ENCODE measurements at regions not wholly inside any gene's neighbourhood (a gene's known extent, or its start where the extent isn't known, plus 50 kb on each side); places are given as distances from the start of the nearest gene placed in this dataset.

DNA sequence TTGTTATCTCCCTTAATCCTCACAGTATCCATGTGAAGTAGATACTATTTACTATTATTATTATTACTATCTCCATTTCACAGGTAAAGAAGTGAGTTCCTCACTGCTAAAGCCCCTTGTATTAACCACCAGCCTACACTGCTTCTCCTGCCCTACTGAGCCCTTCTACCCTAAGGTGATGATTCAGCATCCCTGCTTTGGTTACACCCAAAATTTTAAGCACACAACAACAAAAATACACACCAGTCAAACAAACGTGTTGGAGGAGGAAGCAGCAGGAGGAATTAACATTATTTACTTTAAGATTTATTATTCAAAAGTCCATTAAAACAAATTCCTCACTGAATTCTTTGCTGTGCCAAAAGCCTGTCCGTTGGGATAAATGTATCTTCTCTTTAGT, 370.2 kb upstream of the BRINP1 start:
- Histone ChIP-seq H3K27me3 (no peaks in the 10 kb centered on the region), H3K4me3 (no peak overlapping the region), H3K36me3 (no peaks in the 10 kb centered on the region), H3K27ac (no peak overlapping the region), H3K4me1 (no peaks in the 10 kb centered on the region), H3K9me3 (no peaks in the 10 kb centered on the region)
- TF ChIP-seq, protein P1, sequence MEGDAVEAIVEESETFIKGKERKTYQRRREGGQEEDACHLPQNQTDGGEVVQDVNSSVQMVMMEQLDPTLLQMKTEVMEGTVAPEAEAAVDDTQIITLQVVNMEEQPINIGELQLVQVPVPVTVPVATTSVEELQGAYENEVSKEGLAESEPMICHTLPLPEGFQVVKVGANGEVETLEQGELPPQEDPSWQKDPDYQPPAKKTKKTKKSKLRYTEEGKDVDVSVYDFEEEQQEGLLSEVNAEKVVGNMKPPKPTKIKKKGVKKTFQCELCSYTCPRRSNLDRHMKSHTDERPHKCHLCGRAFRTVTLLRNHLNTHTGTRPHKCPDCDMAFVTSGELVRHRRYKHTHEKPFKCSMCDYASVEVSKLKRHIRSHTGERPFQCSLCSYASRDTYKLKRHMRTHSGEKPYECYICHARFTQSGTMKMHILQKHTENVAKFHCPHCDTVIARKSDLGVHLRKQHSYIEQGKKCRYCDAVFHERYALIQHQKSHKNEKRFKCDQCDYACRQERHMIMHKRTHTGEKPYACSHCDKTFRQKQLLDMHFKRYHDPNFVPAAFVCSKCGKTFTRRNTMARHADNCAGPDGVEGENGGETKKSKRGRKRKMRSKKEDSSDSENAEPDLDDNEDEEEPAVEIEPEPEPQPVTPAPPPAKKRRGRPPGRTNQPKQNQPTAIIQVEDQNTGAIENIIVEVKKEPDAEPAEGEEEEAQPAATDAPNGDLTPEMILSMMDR (IDR thresholded peaks at IDR 0.05) = no peak
- no peak for DNase-seq
- intact Hi-C loops (cut with DNase I; ENCODE audit: low total_unique reads) = no loop called here

DNA sequence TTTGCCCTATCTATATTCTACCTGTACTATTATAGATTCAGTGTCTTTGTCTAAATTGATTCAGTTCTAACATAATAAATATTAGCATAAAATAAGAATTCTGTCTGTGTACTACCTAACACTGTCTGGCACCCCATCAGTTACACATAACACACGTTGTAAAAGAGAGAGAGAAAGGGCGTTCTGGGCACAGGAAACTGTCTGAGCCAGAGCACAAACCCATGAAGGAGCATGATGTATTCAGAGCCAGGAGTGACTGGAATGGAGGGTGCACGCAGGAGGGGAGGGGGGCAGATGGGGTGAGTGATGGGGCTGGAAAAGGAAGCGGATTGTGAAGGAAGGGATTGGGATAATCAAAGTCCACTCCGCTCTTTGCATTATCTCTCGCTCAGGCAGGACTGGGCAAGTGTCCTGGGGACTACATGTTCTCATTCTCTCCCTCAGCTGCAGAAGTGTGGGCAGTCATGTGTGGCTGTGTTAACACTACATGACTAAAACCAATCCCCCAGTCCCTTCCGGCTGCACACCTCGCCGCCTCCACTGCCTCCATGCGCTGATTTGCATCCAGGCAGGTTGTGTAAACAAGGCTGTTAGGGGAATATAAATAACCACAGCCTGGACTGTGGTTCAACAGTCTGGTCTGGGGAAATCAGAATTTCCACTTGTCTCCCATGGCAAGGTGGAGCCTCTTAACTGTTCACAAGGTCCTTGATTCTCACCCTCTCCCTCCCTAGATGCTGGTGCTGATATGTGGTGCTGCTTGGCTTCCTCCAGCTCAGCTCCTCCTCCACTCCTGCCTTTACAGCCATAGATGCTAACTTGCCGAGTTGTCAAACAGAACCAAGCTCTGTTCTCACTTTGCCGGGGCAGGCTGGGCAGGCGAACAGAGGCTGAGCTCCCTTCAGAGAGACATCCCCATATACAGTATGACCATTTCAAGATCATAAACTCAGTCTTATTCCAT, 367.5 kb upstream of the BRINP1 start:
- TF ChIP-seq, protein P1 (IDR thresholded peaks at IDR 0.05) = no peak
- H3K27ac ChIP-seq = no peak overlapping the region
- H3K36me3 ChIP-seq = no peaks in the 10 kb centered on the region
- intact Hi-C loops (cut with DNase I; ENCODE audit: low total_unique reads) = no loop called here
- H3K9me3 ChIP-seq = no peaks in the 10 kb centered on the region
- H3K27me3 ChIP-seq = no peaks in the 10 kb centered on the region
- H3K4me3 ChIP-seq = no peak overlapping the region
- no peaks in the 10 kb centered on the region for H3K4me1 ChIP-seq
- no peak for DNase-seq

DNA sequence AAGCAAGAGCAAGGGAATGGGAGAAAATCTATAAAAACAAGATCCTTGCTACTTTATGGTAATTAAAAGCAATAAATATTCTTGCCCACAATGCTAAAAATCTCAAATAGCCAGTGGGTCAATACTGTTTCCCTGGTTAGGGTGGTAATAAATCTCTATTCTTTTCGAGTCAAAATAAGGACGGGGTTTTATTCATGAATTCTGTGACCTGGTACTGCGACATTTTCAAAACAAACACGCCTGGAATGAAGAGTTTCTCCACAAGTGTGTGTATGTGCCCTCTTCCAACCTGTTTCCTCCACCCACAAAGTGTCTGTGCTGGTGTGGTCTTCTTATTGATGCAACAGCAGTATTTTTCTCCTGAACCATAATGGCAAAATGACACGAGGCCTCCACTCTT, 358.8 kb upstream of the BRINP1 start:
- Histone ChIP-seq H3K4me1 (no peaks in the 10 kb centered on the region), H3K27ac (no peak overlapping the region), H3K4me3 (no peak overlapping the region), H3K36me3 (no peaks in the 10 kb centered on the region), H3K27me3 (peaks cover 0 to 2% of the 10 kb centered on the region in 2 donors), H3K9me3 (no peaks in the 10 kb centered on the region)
- intact Hi-C loops (cut with DNase I; ENCODE audit: low total_unique reads) = no loop called here
- no peak for DNase-seq
- TF ChIP-seq, protein P1 (IDR thresholded peaks at IDR 0.05) = no peak

DNA sequence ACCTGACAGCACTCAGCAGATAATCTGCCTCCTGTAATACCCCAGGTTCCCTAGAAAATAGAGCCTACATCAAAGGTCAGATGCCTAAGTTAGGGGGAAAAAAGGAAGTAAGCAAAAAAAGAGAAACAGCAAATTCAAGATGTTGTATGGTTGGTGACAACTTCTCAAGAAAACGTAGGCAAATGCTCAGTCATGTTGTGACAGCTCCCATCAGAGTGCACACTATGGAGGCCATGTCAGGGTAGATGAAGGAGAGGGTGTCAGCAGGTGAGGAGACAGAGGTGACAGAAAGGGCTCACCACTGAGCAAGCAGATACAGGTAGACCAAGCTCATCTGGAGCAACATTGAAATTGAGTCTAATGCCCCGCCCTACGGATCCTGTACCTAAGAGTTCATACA, 356.8 kb upstream of the BRINP1 start:
- intact Hi-C loops (cut with DNase I; ENCODE audit: low total_unique reads) = no loop called here
- no peaks in the 10 kb centered on the region for H3K4me1 ChIP-seq
- H3K27me3 ChIP-seq = peaks cover 0 to 2% of the 10 kb centered on the region in 2 donors
- DNase-seq = no peak
- no peaks in the 10 kb centered on the region for H3K9me3 ChIP-seq
- no peak overlapping the region for H3K4me3 ChIP-seq
- no peak overlapping the region for H3K27ac ChIP-seq
- H3K36me3 ChIP-seq = no peaks in the 10 kb centered on the region
- TF ChIP-seq, protein P1 (IDR thresholded peaks at IDR 0.05) = no peak

DNA sequence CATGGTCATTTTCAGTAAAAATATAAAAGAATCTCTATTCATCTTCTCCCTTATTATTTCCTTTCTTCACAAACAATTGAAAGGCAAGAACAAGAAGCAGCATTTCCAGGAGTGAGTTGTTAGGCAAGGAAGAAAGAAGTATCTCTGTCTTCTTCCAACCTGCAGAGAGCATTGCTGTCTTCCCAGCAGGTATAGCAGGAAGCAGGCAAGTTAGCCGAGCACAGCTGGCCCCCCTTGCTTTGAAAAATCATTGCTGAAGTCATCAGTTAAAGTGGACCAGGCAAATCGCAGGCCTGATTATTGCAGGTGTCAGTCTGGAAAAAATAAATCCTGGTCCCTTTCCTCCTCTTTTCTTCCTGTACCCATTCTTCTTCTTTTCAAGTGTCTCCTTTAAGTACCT, 353.1 kb upstream of the BRINP1 start:
- H3K27me3 ChIP-seq = peaks cover 0 to 2% of the 10 kb centered on the region in 2 donors
- no peak overlapping the region for H3K4me3 ChIP-seq
- H3K4me1 ChIP-seq = no peaks in the 10 kb centered on the region
- H3K9me3 ChIP-seq = no peaks in the 10 kb centered on the region
- intact Hi-C loops (cut with DNase I; ENCODE audit: low total_unique reads) = no loop called here
- no peak overlapping the region for H3K27ac ChIP-seq
- TF ChIP-seq, protein P1 (IDR thresholded peaks at IDR 0.05) = no peak
- no peak for DNase-seq
- H3K36me3 ChIP-seq = no peaks in the 10 kb centered on the region
